NT2/D1 (cell line): ENCODE measurements at regions not wholly inside any gene's neighbourhood (a gene's known extent, or its start where the extent isn't known, plus 50 kb on each side); places are given as distances from the start of the nearest gene placed in this dataset.

ENCODE experiments used
- SUZ12 ChIP-seq: IDR thresholded peaks from 2 replicates; pipeline ENCODE4 v1.6.1; 2011; ENCODE audit not compliant: insufficient read length, insufficient read depth; ENCODE audit errors: extremely low read depth
- YY1 ChIP-seq: IDR thresholded peaks from 2 replicates; pipeline ENCODE4 v1.6.1; 2011; ENCODE audit not compliant: insufficient read length, insufficient read depth
- ZNF274 ChIP-seq: IDR thresholded peaks from 2 replicates; pipeline ENCODE4 v1.6.1; 2011; ENCODE audit warnings: mild to moderate bottlenecking, low read depth, low read length

GRCh38 chr7:50953303-50953702 is 170.6 kb upstream of the GRB10 start:
- TF ChIP-seq YY1 (no peak), SUZ12 (no peak), ZNF274 (no peak)
